EL (cell line): ENCODE measurements at regions not wholly inside any gene's neighbourhood (a gene's known extent, or its start where the extent isn't known, plus 50 kb on each side); places are given as distances from the start of the nearest gene placed in this dataset.

ENCODE experiments used
- DNase-seq: peaks from one replicate; pipeline ENCODE4 v3.0.0-alpha.2; 2016

DNA sequence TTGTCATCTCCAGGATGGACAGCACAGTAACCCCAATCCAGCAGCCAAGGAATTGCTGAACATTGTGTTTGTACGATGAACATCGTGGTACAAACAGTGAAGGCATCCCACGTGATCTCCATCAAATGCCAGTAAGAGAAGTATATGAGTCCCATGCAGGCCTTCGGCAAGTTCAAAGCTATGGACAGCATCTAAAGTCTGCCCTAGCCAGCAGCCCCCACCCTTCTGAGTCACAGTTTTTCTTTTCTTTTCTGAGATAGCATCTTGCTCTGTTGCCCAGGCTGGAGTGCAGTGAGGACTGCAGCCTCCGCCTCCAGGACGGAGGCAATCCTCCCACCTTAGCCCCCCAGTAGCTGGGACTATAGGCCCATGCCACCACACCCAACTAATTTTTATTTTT, 71.0 kb upstream of the SRD5A2 start:
- no peak for DNase-seq

DNA sequence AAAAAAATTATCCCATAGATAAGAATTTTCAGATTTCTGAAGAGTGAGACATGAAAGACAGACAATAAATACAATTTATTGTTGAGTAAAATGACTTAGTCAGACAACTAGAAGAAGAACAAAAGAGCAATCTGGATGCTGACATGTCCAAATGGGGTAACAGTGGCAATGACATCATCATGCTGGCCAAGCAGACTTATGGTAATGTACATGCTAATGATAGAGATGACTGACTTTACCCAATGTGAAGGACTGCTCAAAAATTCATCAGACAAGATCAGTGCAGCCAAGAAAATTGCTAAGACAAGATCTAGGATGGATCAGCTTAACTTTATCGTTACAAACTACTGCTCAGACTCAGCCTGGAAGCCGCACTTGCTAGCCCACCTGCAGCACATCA, 70.5 kb upstream of the SRD5A2 start:
- no peak for DNase-seq

DNA sequence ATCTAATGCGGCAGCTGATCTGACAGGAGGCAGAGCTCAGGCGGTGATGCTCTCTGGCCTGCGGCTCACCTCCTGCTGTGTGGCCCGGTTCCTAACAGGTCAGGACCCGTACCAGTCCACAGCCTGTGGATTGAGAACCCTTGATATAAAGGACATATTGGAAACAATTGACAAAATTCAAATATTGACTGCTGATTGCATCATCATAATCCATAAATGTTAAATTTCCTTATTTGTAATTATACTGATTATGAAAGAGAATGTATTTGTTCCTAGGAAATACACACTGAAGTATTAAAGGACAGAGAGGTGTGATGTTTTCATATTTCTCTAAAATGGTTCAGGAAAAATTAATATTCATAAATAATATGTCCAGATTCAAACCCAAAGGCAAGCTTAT, 63.8 kb upstream of the SRD5A2 start:
- DNase-seq = no peak

DNA sequence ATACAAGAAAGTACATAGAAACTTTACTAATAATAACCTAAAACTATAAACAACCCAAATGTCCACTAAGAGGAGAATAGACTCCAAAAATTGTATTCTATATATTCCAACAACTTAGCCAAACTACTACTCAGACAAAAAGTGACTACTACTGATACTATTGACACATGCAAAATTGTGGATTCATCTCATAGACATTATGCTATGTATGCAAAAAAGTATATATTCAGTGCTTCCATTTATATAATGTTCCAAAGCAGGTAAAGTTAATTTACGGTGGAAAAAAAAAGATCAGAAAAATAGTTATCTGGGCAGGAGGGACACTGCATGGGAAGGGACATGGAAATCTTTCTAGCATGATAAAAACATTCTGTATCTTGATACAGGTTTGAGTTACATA, 62.0 kb upstream of the SRD5A2 start:
- DNase-seq = no peak

DNA sequence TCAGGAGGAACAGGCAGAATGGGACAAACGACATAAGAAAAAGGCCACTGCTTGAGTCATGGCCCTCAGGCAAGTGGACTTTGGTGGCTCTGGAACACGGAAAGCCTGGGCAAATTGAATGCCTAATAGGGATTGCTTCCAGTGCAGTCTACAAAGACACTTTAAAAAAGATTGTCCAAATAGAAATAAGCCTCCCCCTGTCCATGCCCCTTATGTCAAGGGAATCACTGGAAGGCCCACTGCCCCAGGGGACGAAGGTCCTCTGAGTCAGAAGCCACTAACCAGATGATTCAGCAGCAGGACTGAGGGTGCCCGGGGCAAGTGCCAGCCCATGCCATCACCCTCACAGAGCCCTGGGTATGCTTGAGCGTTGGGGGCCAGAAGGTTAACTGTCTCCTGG, 51.5 kb upstream of the SRD5A2 start:
- peak; percentile 0 for DNase-seq
